SK-N-SH treated with all-trans-retinoic acid at 6 μM for 48 hours (cell line): ENCODE measurements at regions not wholly inside any gene's neighbourhood (a gene's known extent, or its start where the extent isn't known, plus 50 kb on each side); places are given as distances from the start of the nearest gene placed in this dataset.

Experiments used
- ARNTL ChIP-seq: fragments of 450-650 bp; formaldehyde crosslinking; IDR thresholded peaks from 2 replicates; pipeline ENCODE4 v1.5.0; 2020; ENCODE audit warnings: low read depth, mild to moderate bottlenecking, moderate library complexity, borderline replicate concordance
- CREB5 ChIP-seq: fragments of 250-450 bp; sonication (Bioruptor Pico); IDR thresholded peaks from 2 replicates; pipeline ENCODE4 v1.5.1; 2020; ENCODE audit warnings: low read depth, mild to moderate bottlenecking, moderate library complexity
- CSDC2 ChIP-seq: fragments of 250-450 bp; sonication (Bioruptor Pico); IDR thresholded peaks from 2 replicates; pipeline ENCODE4 v1.5.0; 2020; ENCODE audit warnings: mild to moderate bottlenecking, moderate library complexity
- ESRRG ChIP-seq: fragments of 250-450 bp; sonication (Bioruptor Pico); IDR thresholded peaks from 2 replicates; pipeline ENCODE4 v1.6.1; 2021; ENCODE audit warnings: mild to moderate bottlenecking
- OSR1 ChIP-seq: fragments of 250-450 bp; sonication (Bioruptor Pico); IDR thresholded peaks from 2 replicates; pipeline ENCODE4 v1.8.0; 2022; ENCODE audit warnings: moderate library complexity, mild to moderate bottlenecking, inconsistent platforms
- PATZ1 ChIP-seq: fragments of 250-450 bp; sonication (Bioruptor Pico); IDR thresholded peaks from 2 replicates; pipeline ENCODE4 v1.8.0; 2020; ENCODE audit warnings: mild to moderate bottlenecking, moderate library complexity, borderline replicate concordance
- RARB ChIP-seq: fragments of 250-450 bp; sonication (Bioruptor Pico); IDR thresholded peaks from 2 replicates; pipeline ENCODE4 v1.8.0; 2021; ENCODE audit warnings: mild to moderate bottlenecking, moderate library complexity
- SNAI2 ChIP-seq: fragments of 250-450 bp; sonication (Bioruptor Pico); IDR thresholded peaks from 2 replicates; pipeline ENCODE4 v1.5.0; 2020; ENCODE audit warnings: mild to moderate bottlenecking, moderate library complexity
- ZFP3 ChIP-seq: fragments of 250-450 bp; sonication (Bioruptor Pico); IDR thresholded peaks from 2 replicates; pipeline ENCODE4 v1.5.0; 2020; ENCODE audit warnings: mild to moderate bottlenecking, moderate library complexity
- ZFP30 ChIP-seq: fragments of 450-650 bp; formaldehyde crosslinking; IDR thresholded peaks from 2 replicates; pipeline ENCODE4 v1.5.0; 2022; ENCODE audit warnings: mild to moderate bottlenecking, moderate library complexity
- ZNF565 ChIP-seq: fragments of 450-650 bp; formaldehyde crosslinking; conservative IDR thresholded peaks from 2 replicates; pipeline ENCODE4 v1.5.0; 2020; ENCODE audit warnings: low read depth, mild to moderate bottlenecking, moderate library complexity
- ZNF70 ChIP-seq: fragments of 450-650 bp; formaldehyde crosslinking; IDR thresholded peaks from 2 replicates; pipeline ENCODE4 v1.5.0; 2020; ENCODE audit warnings: mild to moderate bottlenecking, moderate library complexity
- ZNF8 ChIP-seq: fragments of 450-650 bp; formaldehyde crosslinking; IDR thresholded peaks from 2 replicates; pipeline ENCODE4 v1.5.0; 2020; ENCODE audit warnings: mild to moderate bottlenecking, moderate library complexity

GRCh38 chr14:89681086-89682018, 264.3 kb upstream of the FOXN3 start:
- no peak for TF ChIP-seq ARNTL
- no peak for TF ChIP-seq ZFP30
- no peak for TF ChIP-seq ZFP3 (CRISPR knock-in tag)
- TF ChIP-seq CREB5 (CRISPR knock-in tag), result no peak
- no peak for TF ChIP-seq PATZ1
- TF ChIP-seq ZNF70 (CRISPR knock-in tag), result no peak
- TF ChIP-seq RARB (CRISPR knock-in tag), result no peak
- no peak for TF ChIP-seq ZNF8 (CRISPR knock-in tag)
- TF ChIP-seq SNAI2 (CRISPR knock-in tag), result no peak
- no peak for TF ChIP-seq ZNF565
- TF ChIP-seq OSR1, result no peak
- no peak for TF ChIP-seq CSDC2
- TF ChIP-seq ESRRG, result no peak
